HG02678 (cell line): ENCODE measurements at regions not wholly inside any gene's neighbourhood (a gene's known extent, or its start where the extent isn't known, plus 50 kb on each side); places are given as distances from the start of the nearest gene placed in this dataset.
"Not testable (repeated sequence)": the region's sequence is repeated elsewhere in the genome, so short reads cannot be mapped to it uniquely, and the experiment has no call there.

Source experiments
- ATAC-seq: cut with Tn5 transposase; IDR thresholded peaks from one replicate; pipeline ENCODE4 v1.9.1; 2021; ENCODE audit warnings: mild to moderate bottlenecking, moderate library complexity; ENCODE audit not compliant: unreplicated experiment

DNA sequence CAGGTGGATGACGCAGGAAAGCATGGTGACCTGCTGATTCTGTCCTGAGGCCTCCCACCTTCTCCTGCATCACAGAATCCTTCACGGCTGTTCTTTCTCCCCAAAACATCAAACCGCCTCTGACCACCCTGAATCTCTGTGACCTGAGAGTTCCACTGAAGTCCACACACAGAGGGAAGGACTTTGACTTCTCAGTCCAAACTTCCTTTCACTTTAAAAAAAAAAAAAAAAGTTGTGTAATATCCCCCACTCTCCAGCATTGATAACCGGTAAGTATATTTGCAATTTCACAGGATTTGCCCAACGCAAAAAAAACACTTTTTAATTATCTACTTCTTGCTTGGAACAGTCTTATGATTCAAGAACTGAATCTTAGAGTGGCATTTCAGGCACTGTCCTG lies 259.5 kb upstream of the IRS2 start:
- ATAC-seq = no peak

DNA sequence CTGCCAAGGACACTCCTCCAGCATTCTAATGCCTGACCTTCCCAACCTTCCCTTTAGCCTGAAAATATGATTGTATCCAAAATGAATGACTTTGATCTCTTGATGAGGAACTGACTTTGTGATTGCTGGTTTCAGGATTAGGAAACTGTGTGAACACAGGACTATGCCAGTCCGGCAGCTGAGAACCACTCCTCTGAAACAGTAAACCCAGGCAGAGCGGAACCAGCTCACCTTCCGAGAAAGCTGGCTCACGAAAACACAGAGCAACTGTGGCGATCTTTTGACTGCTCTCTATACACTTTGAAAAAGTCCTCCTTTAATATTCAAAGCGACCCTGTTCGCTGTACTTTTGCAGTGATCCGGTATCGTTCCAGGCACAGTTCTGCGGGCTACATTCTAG lies 258.8 kb upstream of the IRS2 start:
- ATAC-seq = no peak

DNA sequence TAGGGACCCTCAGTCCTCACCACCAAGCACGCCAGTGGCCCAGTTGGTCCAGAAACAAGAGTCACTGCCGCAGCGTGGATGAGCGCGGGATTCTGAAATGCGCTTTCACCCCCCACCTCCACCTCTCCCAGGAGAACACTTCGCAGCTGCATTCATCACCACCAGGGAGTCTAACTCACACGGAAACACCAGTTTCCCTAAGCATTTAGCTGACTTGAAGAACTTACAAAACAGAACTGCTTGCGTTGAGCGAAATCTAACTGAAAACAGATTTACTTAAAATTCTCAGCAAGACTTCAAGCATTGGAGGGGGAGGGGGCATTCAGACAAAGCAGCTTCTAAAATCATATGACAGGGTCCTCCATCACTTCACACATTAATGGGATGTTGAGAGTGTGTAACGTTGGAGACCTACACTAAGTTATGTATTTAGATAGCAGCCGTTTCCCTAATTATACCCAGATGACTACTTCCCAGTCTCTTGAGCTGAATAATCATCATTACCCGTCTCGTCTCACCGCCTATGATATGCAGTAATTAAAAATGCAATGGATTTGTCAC lies 258.2 kb upstream of the IRS2 start:
- no peak for ATAC-seq

DNA sequence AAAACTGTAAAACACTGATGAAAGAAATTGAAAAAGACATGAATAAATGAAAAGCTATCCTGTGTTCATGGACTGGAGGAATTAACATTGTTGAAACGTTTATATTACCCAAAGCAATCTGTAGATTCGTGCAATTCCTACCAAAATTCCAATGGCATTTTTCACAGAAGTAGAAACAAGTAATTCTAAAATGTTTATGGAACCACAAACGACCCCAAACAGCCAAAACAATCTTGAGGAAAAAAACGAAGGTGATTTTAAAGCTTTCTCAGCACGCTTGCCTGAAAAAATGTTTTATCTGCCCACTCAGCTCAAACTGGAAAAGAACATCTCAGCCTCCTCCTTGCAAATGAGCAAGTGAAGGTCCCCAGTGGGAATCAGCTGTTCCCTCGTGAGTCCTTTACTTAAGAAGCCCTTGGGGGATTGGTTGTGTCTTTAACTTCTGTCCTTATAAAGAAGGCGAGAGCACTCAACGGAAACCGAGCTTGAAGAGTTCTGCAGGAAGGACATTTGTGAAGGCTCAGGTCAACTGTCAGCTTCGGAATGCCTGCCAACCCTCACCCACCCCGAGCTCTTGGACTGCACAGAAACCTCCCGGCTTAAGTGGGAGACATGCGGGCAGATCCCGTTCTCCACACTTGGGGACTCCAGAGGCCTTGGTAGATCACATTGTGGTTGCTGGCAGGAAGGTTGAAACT lies 256.0 kb upstream of the IRS2 start:
- no peak for ATAC-seq

DNA sequence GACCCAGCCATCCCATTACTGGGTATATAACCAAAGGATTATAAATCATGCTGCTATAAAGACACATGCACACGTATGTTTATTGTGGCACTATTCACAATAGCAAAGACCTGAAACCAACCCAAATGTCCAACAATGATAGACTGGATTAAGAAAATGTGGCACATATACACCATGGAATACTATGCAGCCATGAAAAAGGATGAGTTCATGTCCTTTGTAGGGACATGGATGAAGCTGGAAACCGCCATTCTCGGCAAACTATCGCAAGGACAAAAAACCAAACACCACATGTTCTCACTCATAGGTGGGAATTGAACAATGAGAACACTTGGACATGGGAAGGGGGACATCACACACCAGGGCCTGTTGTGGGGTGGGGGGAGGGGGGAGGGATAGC lies 255.3 kb upstream of the IRS2 start:
- not testable (repeated sequence) for ATAC-seq

DNA sequence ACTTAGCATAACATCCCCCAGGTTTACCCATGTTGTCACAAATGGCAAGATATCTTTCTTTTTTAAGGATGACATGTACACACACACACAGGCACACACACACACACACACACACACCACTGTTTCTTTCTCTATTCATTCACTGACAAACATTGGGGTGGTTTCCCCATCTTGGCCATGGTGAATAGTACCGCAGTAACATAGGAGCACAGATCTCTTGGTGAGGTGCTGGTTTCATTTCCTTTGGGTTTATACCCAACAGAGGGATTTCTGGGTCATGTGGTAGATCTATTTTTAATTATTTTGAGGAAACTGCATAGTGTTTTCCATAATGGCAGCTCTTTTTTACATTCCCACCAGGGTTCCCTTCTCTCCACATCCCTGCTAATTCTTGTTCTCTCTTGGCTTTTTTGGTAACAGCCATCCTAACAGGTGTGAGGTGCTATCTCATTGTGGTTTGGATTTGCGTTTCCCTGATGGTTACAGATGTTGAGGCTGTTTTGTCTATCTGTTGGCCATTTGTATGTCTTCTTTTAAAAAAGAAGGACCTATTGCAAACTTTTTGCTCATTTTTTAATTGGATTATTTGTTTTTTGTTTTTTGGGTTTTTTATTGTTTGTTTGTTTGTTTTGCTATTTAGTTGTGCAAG lies 251.7 kb upstream of the IRS2 start:
- no peak for ATAC-seq

DNA sequence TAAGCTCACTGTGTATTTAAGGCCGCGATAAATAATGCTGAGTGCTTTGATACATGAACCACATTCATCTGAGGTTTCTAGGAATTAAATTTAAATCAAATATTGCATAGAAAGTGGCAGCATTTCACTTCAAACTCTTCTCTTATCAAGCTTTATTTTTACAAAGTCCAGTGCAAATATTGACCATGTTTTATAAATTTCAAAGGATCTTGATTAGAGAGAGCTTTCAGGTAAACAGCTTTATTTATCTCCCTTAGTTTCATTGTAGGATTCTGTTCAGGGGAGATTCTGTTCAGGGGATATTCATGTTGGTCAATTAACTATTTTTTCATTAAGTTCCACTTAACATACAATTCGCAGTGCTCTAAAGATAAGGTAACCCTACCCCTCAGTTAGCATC lies 249.7 kb upstream of the IRS2 start:
- ATAC-seq = no peak

DNA sequence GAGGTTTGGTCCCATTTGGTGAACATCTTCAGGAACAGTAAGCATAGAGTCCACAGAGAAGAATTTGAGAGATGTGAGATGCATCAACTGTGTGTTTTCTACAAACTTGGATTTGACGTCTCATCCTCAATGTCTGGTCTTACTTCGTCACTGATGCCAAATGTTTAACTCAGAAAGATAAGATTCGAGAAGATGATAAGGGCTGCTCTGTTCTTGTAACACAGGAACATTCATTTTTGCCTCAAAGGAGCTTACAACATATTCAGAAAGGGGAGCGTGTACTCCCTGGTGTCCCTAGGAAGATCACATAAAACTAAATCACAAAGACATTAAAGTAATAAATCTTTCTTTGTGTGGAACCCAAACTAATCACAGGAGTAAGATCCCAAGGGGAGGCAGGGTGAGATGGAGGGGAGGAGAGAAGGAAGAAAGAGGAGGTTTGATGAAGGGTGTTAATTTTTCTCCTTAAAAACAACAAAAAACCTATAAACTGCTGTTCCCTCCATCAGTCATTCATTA lies 247.7 kb upstream of the IRS2 start:
- no peak for ATAC-seq

DNA sequence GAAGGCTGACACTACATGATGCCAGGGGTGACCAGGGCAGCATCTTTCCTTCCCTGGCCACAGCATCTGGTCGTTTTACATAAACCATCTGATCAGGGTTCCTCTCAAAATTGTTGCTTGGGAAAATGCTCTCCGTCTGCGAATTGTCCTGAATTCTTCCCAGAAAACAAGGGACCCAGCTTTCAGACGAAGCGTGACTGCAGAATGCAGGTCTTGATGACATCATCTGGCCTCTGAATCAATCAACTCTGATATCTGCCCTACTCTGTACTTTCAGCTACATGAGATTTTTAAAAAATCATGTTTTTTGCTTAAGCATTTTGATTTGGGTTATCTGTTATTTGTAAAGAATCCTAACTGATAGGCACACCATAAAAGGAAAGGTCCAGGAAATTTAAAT lies 246.6 kb upstream of the IRS2 start:
- no peak for ATAC-seq

DNA sequence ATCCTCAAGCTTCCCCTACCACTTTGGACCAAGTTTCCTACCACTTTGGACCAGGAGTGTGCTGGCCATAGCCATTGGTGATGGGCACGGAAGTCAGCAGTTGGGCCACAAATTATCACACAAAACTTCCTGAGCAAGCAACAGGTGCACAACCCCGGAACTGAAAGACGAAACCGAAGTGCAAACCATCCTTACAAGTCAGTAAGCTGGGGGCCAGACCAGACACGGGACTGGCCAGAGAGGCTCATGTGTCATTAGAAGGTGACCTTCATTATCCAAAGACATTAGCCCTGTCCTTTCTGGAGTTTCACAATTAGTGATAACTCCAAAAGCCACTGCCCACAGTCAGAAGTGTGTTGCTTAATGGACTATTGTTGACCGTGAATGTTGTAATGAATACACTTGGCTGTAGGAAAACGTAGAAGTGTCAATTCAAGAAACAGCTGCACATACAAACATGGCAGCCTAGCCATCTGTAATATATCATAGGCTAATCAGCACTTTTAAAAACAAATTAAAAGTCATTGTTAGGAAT lies 244.1 kb upstream of the IRS2 start:
- no peak for ATAC-seq

DNA sequence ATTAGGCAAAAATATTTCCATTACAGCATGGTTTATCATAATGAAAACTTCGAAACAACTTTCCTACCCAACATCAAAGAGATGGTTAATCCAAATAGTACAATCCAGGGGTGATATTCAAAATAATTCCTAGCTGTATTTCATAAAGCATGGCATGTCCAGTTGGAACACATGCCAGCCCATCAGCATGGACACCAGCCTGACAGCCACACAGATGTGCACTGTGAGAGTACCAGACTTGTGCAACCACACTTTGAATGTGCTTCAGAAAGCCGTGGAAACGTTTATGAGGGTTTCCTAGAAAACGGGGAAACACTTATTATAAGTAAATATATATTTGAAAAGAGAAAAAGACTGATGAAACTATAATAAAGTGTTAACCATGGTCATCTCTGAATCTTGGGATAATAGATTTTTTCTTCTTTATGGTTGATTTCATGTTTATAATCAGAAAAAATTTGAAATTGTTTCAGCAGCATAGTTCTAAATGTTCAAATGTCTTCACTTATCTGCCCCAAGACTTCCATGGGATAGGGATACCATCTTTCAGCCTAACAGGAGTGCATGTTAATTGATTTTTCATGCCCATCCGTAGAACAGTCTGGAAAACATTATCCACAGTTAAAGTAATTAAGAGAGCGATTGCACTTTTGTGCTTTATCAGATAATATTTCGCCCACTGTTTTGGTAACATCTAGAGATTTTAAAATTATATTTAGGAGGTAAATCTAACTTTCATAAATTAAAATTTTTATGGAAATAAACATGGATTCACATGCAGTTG lies 242.6 kb upstream of the IRS2 start:
- no peak for ATAC-seq

DNA sequence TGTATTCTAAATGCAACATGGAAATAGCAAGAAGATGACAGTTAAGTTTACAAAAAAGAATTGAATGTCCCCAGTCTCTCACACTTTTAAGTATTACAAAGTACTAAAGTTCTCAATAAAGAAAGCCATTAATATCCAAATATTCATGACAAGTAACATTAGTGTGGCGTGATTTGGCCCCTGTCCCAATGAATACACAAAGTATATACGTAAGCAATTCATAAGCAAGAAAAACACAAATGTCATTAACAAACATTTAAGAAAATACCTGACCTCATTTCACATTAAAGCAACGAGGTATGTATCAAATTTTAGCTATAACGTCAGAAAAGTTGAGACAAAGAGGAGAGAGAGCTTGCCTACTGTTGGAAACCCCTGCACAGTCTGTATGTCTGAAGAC lies 241.9 kb upstream of the IRS2 start:
- ATAC-seq = no peak

DNA sequence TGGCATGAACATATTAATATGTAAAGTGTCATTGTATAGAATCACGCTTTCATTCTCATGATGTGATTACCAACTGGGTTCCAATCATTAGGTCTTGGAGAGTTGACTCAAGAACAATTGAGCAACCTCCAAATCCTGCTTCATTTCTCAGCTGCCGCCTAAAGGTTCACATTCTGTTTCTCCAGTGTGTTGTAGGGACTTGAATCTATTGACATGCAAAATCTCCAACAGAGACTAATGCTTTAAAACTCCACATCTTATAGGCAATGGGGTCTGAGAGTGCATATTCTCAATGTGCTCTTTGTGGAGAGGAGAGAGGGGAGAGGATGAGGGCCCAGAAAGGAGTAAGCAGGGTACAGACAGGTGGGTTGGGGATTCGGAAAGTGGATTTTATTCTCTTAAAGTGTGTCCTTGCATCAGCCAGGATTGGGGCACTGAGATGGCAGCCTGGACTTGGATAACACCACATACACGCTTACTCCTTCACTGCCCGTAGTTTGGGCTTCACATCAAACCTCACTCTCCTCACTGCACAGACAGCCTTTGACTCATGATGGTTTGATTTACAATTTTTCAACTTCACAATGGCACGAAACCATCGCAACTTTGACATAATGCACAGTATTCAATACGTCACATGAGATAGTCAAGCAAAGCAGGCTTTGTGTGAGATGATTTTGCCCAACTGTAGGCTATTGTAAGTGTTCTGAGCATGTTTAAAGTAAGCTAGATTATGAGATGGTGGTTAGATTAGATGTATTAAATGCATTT lies 241.3 kb upstream of the IRS2 start:
- ATAC-seq = no peak

DNA sequence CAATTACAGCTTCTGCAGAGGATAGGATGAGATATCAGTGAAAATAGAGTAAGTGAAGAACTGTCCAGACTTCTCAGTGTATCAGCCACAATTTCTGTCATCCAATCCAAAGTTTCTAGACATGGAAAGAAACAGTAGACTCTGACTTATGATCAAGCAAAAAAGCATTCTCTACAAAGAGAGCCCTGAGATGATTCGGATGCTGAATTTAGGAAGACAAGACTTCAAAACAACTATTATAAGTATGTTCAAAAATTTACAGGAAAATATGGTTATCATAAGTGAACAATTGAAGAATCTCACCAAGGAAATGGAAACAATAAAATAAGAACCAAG lies 238.2 kb upstream of the IRS2 start:
- no peak for ATAC-seq

DNA sequence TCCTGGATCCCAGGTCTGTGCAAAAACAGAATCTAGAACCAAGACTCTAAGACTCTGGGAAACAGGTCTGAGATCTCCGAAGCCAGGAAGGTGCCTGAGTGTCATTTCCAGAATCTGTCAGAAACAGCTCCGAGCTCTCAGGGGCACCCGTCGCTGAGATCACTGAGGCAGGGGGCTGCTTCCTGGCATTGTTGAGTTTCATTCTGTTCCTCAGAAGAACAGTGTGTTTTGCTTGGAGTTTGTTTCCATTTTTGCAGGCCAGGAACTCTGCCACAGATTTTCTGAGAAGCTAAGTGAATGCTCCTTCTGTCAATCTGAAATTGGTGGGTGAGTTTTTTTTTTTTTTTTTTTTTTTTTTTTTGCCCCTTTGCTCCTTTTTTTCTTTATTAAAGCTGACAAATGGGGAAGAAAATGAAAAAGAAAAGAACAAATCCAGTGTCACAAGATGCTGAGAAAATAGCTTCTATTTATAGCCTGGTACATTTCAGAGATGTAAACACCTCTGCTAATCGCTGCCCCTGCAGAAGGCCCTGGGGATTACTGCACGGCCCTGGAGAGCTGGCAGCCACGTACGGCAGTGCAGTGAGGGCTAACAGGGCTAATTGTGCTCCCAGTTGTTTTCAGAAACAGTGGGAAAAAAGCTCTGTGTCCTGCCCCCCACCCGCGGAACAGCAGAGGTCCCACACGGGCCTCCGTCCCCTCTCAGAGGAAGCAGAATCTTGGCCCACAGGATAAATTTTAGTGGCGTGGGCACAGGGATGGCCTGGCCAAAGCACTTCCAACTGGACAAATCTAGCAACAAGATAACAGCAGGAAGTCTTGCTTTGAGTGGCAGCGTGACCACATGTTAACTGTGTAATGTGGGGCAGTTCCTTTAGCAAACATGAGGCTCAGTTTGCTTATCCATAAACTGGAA lies 237.6 kb upstream of the IRS2 start:
- no peak for ATAC-seq

DNA sequence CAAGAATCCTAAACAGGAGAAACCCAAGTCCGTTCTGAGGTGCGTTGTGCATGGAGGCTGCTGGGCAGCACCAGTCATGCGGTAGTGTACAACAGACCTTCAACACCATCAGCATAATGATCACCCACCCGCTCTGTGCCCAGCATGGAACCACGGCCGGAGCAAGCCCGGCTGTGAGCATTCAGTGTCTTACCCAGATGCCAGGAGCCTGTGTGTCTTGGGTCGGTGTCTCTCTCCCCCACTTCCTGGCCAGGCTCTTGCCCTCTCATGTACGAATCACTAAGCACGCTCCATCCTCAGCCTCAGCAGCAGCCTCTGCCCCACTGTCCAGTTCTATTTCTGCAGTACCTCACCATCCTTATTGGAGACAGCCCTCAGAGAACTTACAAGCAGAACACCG lies 231.6 kb upstream of the IRS2 start:
- ATAC-seq = no peak

DNA sequence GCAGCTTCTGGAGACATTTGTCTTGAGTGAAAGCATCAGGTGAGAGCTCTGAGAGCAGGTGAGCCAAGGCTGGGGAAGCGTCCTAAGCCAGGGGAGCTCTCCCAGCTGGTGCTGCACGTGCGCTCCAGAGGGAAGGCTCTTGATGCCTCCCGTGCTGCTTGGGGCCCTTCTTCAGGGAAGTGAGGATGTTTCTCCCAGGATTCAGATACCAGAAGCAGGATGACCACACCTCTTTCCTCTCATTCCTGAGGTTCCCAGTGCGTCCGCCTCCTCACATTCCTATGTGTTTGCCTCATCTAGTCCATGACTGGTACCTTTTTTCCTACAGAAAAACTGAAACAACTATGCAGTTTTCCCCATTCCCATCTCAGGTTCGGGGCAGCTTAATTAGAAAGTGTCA lies 231.0 kb upstream of the IRS2 start:
- ATAC-seq = no peak

DNA sequence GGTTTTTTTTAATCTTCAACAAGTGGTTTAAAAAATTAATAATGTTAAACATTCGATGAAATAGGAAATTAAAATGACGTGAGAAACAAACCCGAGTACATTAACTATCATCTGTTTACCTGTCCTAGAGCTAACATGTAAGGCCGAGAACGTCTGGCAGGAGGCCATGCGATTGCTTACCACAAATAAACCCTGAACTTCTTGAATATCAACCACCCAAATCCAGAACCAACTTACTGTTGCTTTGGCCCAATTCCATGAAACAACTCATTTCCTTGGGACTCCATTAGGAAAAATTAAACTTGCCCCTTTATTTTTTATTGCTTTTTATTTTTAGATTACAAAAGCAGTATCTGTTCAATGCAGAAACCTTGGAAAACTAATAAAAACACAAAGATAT lies 228.9 kb upstream of the IRS2 start:
- no peak for ATAC-seq

DNA sequence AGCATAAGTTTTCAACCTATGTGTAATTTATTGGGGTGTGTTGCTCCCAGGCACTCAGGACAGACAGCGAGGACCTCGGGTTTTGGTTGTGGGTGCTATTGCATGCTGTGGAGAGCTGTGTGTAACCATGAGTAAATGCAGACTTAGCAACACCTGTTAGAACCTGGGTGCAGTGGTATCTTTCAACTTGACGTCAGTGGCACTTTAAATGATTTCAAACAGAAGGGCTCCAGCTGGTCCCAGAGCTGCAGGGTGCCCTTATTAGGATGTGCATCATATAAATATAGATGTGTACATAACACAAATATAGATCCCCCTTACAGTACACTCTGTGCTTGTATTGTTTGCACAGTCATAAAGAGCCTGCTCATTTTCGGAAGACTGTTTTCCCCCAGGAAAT lies 228.3 kb upstream of the IRS2 start:
- ATAC-seq = no peak
